ENCODE measurements at regions not wholly inside any gene's neighbourhood (a gene's known extent, or its start where the extent isn't known, plus 50 kb on each side); places are given as distances from the start of the nearest gene placed in this dataset.
"Not testable (repeated sequence)": the region's sequence is repeated elsewhere in the genome, so short reads cannot be mapped to it uniquely, and the experiment has no call there.

DNA sequence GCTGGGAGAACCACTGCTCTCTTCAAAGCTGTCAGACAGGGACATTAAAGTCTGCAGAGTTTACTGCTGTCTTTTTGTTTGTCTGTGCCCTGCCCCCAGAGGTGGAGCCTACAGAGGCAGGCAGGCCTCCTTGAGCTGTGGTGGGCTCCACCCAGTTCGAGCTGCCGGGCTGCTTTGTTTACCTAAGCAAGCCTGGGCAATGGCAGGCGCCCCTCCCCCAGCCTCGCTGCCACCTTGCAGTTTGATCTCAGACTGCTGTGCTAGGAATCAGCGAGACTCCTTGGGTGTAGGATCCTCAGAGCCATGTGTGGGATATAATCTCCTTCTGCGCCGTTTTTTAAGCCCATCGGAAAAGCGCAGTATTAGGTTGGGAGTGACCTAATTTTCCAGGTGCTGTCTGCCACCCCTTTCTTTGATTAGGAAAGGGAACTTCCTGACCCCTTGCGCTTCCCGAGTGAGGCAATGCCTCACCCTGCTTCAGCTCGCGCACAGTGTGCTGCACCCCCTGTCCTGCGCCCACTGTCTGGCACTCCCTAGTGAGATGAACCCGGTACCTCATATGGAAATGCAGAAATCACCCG is 298.3 kb upstream of the MIS18BP1 start:
- not testable (repeated sequence) for DNase-seq

DNA sequence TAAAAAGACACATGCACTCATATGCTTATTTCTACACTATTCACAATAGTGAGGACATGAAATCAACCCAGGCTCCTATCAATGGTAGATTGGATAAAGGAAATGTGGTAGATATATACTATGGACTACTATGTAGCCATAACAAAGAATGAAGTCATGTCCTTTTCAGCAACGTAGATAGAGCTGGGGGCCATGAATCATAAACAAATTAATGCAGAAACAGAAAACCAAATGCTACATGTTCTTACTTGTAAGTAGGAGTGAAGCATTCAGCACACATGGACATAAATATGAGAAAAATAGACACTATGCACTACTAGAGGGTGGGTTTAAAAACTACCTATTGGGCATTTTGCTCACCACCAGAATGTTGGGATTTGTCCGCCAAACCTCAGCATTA is 278.0 kb upstream of the MIS18BP1 start:
- no peak for DNase-seq

DNA sequence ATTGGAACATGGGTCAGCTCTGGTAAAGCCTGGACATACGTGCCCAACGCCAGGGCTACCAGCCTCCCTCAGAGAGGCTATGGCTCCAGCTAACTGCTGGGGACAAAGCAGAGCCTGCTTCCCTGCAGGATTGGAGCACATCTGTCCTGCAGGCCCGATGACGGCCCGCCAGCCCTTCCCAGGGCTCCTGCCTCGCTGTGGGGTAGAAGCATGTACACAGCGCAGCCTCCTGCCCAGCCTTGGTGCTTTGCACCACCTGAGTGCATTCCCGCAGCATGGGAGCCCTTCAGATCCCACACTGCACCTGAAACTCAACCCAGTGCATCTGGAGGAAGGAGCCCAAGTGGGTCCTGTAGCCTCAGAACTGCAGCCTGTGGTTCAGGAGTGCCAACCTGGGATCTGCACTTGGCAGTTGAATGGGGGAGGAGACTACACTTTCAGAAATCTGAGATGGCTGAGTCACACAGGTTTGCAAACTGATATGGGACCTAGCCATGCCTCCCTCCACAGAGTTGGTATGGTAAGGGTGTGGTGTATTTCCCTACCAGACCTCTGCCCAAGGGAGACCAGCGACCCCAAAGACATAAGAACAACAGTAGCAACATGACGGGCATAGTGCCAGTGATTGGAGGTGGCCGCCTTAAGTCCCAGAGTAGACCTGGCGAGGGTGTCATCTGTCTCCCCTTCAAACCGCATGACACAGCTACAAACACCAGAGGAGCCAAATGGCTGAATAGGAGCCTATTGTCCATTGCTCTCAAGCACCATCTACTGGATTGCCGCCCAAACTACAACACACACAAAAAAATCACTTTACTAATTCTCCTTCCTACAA is 273.9 kb upstream of the MIS18BP1 start:
- DNase-seq: peak; percentile 12

DNA sequence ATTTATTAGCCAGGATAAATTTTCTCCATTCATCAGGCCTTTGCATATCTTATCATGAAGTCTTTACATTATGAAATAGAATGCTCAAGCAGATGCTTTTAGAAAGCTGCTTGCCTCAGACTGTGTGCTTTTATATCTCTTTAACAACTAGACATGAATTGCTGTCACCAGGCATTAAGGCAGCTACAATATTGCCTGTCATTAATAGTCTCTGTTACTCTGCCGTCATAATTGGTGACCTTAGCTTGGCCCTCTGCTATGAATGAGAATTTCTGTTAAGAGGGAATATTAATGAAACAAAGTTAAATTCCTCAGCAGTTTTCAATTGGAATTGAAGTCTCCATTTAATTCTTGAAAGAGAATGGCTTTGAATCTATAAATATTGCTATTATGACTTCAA is 266.8 kb upstream of the MIS18BP1 start:
- no peak for DNase-seq

DNA sequence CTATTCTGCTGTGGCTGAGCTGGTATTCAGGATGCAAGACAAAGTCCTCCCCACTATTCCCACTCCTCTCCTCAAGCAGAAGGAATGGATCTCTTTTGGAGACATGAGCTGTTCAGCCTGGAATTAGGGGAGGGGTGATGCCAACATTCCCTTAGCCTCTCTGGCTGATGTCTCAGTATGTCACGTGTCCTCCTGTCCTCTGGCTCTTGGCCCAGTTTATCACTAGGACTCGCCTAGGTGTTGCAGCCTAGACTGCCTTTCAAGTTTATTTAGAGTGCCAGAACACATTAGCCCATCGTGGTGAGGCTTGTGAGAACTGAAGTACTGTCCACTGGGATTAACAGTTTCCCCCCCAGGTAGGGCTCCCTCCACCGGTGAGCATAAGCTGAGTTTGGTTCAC is 239.9 kb upstream of the MIS18BP1 start:
- DNase-seq: no peak

DNA sequence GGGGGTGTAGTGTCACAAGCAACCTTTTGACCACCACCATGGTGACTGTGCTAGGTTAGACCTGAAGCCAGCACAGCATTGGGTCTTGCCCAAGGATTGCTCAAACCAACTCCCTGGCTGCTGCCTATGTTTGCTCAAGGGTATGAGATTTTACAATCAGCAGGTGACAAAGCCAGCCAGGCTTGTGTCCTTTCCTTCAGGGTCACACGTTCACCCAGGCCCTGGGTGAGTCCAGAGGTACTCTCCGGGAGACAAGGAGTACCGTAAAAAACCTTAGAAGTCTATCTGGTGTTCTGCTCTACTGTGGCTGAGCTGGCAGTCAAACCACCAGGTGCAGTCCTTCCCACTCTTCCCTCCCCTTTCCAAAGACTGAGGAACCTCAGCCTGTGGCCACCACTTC is 238.9 kb upstream of the MIS18BP1 start:
- no peak for DNase-seq

DNA sequence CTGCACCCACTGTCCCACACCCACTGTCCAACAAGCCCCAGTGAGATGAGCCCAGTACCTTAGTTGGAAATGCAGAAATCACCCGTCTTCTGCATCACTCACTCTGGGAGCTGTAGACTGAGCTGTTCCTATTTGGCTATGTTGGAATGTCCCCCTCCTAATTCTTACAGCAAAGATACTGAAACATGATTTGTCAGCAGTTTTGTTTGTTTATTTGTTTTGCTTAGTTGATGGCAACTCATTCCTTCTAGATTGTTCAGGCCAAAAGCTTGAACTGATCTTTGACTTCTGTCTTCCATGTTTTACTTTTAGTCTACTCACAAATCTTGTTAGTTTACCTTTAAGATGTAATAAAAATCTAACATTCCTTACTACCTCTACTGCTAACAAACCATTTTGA is 233.6 kb upstream of the MIS18BP1 start:
- DNase-seq: no peak

DNA sequence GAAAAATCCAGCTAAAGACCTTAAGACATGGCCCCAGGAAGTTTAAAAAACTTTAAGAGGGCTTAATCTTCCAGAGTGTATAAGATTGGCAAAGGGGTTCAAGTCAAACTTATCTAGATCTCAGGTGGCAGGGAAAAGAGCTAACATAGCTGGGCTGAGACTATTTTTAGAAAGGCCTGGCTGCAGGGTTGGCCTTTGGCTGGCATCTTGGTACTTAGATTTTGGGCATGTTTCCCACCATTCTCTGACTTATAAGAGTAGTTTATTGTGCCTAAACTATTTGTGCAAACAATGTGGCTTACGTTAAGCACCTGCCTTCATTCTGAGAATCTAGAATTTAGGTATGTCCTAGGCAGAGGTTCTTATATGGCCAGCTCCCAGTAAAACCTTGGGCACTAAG is 214.0 kb upstream of the MIS18BP1 start:
- DNase-seq: no peak

DNA sequence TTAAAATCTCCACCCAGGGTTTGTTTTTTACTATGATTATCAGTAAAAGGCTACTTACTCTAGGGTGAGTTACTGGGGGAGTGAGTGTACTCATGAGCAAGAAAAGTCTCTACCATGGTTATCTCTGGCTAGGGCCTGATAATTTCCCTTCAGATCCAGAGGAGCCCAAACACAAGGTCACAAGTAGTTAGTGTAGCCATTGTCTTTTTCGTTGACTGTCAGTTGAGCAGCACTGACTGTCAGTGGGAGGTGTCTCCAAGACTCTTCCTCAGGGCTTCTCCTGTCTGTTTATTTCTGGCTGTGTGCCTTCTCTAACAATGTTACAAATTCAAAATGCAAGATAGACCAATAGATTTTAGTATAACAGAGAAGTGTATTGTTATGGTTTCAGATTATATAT is 181.2 kb upstream of the MIS18BP1 start:
- DNase-seq: no peak

DNA sequence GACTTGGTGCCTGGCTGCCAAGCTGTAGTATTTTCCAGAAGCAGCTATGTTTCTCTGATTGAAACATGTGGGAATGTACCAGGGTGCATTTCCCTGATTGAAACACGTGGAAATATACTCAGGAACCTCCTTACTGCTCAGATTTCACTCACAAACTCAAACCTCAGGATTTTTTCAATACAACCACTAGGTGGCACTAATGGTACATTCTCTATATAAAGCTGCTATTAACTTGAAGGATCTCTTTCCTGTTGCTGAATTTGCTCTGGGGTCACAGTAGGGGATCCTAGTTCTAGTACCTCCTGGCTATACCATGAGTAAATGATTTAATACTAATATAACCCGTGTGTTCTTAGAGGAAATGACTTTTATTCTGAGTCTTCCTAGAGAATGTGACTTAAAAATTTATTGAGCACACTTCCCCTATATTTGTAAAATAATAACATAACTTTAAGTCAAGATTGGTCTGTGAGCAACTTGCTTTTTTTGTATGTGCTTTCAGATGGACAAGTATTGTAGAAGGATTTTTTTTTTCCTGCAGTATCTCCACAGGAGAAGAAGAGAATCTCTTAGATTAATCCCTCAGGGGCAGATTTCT is 173.8 kb upstream of the MIS18BP1 start:
- DNase-seq: peak; percentile 6

DNA sequence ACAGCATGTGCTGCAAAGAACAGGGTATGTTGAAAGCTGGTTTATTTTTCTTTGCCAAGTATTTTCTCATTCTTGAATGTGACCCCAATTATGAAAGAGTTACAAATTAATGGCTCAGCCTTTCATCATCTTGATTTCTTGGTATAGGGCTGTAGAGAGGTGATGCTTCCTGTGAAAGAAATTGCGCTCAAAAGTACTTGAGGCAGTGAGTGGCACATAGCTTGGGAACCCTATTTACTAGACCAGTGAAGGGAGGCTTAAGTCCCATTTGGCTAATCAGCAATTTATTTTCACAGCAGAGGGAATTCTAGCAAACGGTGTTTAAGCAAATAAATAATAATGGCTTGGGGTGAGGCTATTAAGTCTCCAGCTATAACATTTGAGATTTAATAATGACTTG is 153.9 kb upstream of the MIS18BP1 start:
- DNase-seq: no peak

DNA sequence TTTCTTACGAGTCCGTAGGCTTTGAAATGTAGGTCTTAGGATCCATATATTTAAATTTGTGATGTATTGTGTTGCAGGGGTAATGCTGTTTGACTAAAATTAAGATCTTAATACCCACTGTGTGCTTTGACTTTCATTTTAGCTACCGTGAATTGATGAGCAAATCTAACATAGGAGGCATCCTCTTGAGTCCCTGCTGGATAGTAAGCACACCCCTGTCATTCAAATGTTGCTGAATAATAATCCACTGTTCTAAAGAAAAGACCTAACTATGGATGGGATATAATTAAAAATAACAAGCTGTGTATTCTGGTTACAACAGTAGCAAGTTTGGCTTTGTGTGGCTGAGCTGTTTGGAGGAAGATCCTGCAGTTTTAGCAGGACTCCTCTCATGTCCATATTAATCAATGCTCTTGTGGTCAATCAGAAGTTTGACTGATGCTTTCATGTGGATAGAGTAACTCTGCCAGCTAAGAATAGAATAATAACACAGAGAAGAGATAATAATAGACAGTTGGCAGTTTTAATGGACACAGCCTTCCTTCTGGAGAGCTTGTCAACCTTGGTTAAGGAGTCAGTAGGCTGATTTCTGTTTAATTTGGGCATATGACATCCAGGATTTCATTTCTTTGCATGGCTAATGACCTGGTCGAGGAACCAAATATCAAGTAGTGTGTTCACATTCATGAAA is 148.1 kb upstream of the MIS18BP1 start:
- DNase-seq: no peak

DNA sequence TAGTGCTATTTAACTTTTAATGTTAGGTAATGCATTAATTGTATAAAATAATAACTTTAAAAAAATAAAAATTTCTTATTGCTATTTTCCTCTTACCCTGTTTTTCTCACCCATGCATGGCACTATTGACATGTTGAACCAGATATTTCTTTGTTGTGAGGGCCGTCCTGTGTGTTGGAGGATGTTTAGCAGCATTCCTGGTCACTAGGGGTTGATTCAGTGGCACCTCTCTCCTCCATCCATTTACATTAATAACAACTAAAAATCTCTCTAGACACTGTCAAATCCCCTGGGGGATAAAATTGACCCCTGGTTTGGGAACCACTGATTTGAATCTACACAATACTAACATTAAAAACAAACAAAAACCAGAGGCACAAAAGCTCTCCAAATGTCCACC is 147.5 kb upstream of the MIS18BP1 start:
- DNase-seq: no peak

DNA sequence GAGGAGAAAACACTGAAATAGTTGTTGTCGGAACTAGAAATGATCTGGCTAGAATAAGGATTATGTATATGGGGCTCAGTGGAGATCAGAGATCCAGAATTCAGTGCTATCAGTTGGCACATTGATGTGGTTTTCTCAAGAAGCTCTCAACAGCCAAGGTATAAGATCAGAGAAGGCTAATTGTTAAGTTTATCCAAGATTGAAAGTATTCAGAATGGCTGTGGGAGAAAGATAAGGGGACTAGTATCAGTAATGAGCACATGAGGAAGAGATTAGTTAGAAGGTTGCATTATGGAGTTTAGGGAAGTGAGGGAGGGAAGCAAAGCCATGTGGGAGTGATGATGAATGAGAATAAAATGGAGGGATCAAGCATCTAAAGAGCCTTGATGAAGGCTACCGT is 128.1 kb upstream of the MIS18BP1 start:
- no peak for DNase-seq

DNA sequence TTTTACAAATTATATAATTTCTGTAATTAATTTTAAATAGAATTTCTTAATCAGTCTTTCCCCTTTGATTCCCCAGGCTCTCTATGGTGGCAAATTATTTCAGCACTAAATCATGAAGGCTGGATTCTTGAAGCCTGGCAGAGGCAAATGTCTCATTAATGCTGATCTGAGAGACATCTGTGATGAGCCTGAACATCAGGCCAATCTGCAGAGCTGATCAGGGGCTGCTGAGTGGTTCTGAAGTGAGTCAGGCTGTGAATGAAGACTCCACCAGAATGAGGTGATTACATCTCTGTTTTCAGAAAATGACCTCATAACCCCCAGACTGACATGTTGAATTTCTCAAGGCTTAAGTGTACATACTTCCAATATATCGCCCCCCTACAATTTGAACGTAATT is 124.2 kb upstream of the MIS18BP1 start:
- DNase-seq: no peak

DNA sequence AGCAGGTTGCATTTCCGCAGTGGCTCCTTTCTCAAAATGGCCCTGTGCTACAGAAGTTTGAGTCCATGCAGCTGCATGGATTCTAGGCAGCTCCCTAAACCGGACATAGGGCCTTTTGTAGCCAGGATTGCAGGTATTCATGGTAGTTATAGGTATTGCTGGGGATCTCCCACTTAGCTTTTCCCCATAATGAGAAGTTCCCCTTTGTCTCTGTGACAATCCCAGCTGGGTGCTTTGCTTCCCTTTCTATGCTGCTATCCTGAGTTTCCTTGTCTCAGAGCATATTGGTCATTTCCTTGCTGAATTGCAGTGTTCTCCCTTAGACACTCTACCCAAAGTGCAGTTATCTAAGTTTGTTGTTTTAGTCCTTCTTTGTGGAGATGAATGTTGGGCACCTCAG is 120.9 kb upstream of the MIS18BP1 start:
- no peak for DNase-seq

DNA sequence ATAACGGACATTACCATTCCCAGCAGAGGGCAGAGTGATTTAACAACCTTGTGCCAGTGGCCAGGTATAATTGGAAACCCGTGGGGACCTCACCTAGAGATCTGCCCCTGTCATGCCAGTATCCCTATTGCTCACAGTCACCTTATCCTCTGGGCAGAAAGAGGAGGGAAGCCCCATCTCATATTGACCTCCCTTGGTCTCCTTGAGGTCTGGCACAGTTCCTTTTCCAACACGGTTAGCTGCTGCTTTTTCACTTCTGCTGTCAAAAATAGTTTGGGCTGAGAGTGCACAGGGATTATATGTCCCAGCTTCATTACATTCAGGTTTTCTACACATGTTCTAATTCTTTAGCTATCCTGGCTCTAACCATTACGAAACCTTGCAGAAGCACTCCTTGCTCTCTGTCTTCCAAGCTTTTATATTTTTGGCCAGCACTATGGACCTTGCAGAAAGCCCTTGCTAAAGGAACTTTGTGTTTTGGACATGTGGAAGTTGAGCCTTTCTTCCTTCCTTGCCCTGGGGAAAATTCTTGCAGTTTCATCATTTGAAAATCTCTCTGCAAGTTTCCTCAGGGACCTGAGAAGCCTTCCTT is 111.7 kb upstream of the MIS18BP1 start:
- no peak for DNase-seq

DNA sequence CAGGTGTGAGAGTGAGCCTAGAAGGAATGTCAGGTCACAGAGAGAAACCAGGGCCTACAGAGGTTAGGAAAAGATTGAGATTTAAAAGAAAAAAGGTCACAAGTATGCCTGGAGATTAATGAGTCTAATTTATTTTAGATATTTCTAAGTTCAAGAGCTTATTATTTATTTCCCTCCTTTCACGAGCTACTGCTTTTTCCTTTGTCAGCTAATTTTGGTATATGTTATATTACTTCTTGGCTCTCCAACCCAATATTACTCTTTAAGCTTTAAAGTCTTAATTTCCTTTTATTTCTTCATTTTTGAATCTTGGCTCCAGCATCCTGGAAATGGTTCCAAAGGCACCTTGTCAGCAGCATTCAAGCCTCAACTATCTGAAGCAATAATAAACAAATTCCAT is 109.5 kb upstream of the MIS18BP1 start:
- DNase-seq: no peak

DNA sequence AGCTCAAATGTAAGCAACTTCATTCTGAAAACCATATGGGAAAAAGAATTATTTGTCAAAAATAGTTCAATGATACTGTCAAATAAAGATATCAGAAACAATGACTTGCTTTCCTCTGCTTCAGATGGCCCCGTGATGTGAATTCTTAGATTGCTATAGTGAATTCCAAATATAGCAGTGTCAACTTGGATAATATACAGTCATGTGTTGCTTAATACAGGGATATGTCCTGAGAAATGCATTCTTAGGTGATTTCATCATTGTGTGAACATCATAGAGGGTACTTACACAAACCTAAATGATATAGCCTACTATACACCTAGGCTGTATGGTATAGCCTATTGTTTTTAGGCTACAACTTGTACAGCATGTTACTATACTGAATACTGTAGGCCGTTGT is 108.7 kb upstream of the MIS18BP1 start:
- no peak for DNase-seq

DNA sequence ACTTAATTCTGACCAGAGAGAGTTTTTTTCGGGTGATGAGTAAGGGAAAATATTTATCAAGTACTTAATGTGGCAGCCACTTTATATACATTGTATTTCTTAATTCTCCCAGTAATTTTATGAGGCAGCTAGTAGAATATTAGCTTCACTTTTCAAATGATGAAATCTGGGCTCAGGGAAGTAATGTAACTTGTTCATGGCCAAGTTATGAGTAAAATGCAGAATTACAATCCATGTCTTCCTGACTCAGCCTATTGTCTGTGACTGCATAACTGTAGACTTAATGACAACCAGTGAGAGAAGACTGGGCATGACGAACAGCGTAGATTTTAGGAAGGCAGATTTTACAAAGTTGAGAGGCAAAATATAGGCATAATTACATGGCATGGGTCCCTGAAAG is 106.7 kb upstream of the MIS18BP1 start:
- no peak for DNase-seq

DNA sequence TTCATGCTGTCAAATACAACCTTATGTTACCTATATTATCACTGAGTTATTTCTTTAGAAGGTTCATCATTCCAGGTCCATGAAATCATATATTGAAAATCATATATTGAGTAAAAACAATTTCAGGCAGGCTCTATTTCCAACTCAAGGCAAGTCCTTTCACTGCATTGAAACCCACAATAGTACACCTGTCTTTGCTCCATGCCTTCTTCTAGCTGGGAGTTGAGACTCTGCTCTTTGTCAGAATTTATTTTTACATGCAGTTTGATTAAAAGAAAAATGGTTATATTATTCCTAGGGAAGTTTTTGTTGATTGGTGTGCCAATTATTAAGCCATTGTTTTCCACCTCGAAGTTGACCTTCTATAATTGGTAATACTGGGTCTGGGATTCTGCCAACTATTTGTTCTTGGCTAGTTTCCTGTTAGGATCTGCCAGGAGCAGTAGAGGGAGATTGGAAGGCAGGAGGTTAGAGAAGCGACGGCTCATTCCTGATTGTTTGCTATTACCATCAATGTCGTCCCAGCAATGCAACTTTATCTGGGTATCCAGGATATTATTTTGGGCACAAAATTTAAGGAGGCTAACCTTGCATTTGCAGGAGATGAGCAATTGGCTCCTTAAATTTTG is 79.5 kb upstream of the MIS18BP1 start:
- DNase-seq: no peak

DNA sequence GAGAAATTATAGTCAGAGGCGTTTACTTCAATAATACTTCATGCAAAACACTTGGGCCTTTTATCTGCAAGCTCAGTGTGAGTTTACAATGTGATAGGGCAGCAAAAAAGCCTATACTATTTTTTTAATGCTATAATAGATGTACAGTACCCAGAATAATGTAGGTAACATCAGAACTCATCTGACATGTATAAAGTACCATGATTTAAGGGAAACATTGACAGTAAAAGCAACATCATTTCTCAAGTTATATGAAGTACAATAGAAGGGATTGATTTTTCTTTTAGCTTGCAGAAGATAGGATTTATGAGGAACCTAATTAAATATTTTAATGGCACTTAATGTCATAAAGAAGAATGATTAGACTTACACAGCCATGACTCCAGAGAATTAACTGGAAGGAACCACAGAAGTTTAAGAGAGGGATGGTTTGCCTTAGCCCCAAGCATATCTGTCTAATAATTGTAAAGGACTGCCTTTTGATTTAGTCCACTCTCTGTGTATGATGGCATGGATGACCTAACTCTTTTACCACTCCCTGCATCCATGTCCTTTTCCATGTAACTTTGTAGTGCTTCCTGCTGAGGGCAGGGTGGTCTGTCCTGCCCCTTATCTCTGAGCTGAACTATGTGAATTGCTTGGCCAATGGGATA is 55.9 kb upstream of the MIS18BP1 start:
- DNase-seq: no peak
